Smooth muscle cell (in vitro differentiated cells): ENCODE measurements at regions not wholly inside any gene's neighbourhood (a gene's known extent, or its start where the extent isn't known, plus 50 kb on each side); places are given as distances from the start of the nearest gene placed in this dataset.

Source experiments
- DNase-seq: peaks from one replicate; lab custom pipeline; 2025; ENCODE audit not compliant: unreplicated experiment; lab: John Stamatoyannopoulos, UW
- H2AFZ ChIP-seq: fragments of 200-600 bp; sonication (generic); 2 replicates; pipeline ENCODE4 v1.6.0; 2016; ENCODE audit warnings: antibody characterized with exemption, low read depth, mild to moderate bottlenecking
- H3F3A ChIP-seq: fragments of 200-600 bp; sonication (generic); 2 replicates; pipeline ENCODE4 v1.6.0; 2017; ENCODE audit warnings: antibody characterized with exemption, low read depth
- H3K27ac ChIP-seq: fragments of 200-600 bp; sonication (generic); 2 replicates; pipeline ENCODE4 v1.5.1; 2016; ENCODE audit warnings: low read depth, mild to moderate bottlenecking
- H3K27me3 ChIP-seq: fragments of 200-600 bp; sonication (generic); 2 replicates; pipeline ENCODE4 v1.6.1; 2016; ENCODE audit warnings: low read depth, mild to moderate bottlenecking
- H3K36me3 ChIP-seq: fragments of 200-600 bp; sonication (generic); 2 replicates; pipeline ENCODE4 v1.5.1; 2016; ENCODE audit warnings: low read depth
- H3K4me1 ChIP-seq: fragments of 200-600 bp; sonication (generic); 2 replicates; pipeline ENCODE4 v1.5.1; 2016; ENCODE audit warnings: low read depth
- H3K4me2 ChIP-seq: fragments of 200-600 bp; sonication (generic); 2 replicates; pipeline ENCODE4 v1.6.0; 2016; ENCODE audit warnings: mild to moderate bottlenecking
- H3K4me3 ChIP-seq: fragments of 200-600 bp; sonication (generic); 2 replicates; pipeline ENCODE4 v1.5.1; 2016; ENCODE audit warnings: mild to moderate bottlenecking
- H3K79me2 ChIP-seq: fragments of 200-600 bp; sonication (generic); 2 replicates; pipeline ENCODE4 v1.6.0; 2016; ENCODE audit warnings: low read depth, mild to moderate bottlenecking
- H3K9ac ChIP-seq: fragments of 200-600 bp; sonication (generic); 2 replicates; pipeline ENCODE4 v1.6.0; 2016; ENCODE audit warnings: low read depth
- H3K9me3 ChIP-seq: fragments of 200-600 bp; sonication (generic); replicated peaks from 2 replicates; pipeline ENCODE4 v1.5.1; 2016; ENCODE audit warnings: low read depth
- H4K20me1 ChIP-seq: fragments of 200-600 bp; sonication (generic); 2 replicates; pipeline ENCODE4 v1.6.0; 2016; ENCODE audit warnings: low read depth
- CTCF ChIP-seq: fragments of 200-600 bp; sonication (generic); IDR thresholded peaks from 2 replicates; pipeline ENCODE4 v1.5.1; 2017; ENCODE audit warnings: borderline replicate concordance, mild to moderate bottlenecking, antibody characterized with exemption; ENCODE audit not compliant: insufficient read depth, poor library complexity, severe bottlenecking
- WGBS: methylation state at CpG from one replicate; pipeline ENCODE4 v1.1.7; 2016; ENCODE audit warnings: low lambda C conversion rate; 5-methylcytosine and 5-hydroxymethylcytosine counted together

GRCh38 chr20:16804793-16805187, 56.6 kb downstream of the OTOR start:
- Histone ChIP-seq H3K27me3 (peaks cover 22% of the 10 kb centered on the region), H3K4me2 (no peak overlapping the region), H4K20me1 (no peaks in the 10 kb centered on the region), H3K27ac (no peak overlapping the region), H3K4me3 (no peak overlapping the region), H3K79me2 (no peaks in the 10 kb centered on the region), H3K9me3 (no peaks in the 10 kb centered on the region), H3F3A (no peaks in the 10 kb centered on the region), H3K36me3 (no peaks in the 10 kb centered on the region), H3K4me1 (no peaks in the 10 kb centered on the region), H3K9ac (no peak overlapping the region), H2AFZ (no peak overlapping the region)
- 55% methylated on average over 6 of the region's 6 CpGs for WGBS
- DNase-seq, result no peak
- no peak for TF ChIP-seq CTCF

GRCh38 chr20:16806061-16806460, 57.9 kb downstream of the OTOR start:
- 60% methylated on average over 6 of the region's 6 CpGs for WGBS
- peaks cover 17% of the 10 kb centered on the region for H3K27me3 ChIP-seq
- TF ChIP-seq CTCF, result no peak

GRCh38 chr20:16806886-16807285, 58.7 kb downstream of the OTOR start:
- Histone ChIP-seq H3K4me1 (no peaks in the 10 kb centered on the region), H3K4me2 (no peak overlapping the region), H3K27me3 (peaks cover 17% of the 10 kb centered on the region), H3K9me3 (no peaks in the 10 kb centered on the region), H4K20me1 (no peaks in the 10 kb centered on the region), H2AFZ (no peak overlapping the region), H3K79me2 (no peaks in the 10 kb centered on the region), H3K4me3 (no peak overlapping the region), H3F3A (no peaks in the 10 kb centered on the region), H3K27ac (no peak overlapping the region), H3K9ac (no peak overlapping the region), H3K36me3 (no peaks in the 10 kb centered on the region)
- TF ChIP-seq CTCF, result no peak
- DNase-seq, result no peak
- WGBS, result 53% methylated on average over 7 of the region's 7 CpGs

More at GRCh38 chr20:16806061-16806460, 57.9 kb downstream of the OTOR start:
- no peaks in the 10 kb centered on the region for H4K20me1 ChIP-seq
- H3K4me2 ChIP-seq, result no peak overlapping the region
- no peaks in the 10 kb centered on the region for H3K4me1 ChIP-seq
- H3K9me3 ChIP-seq, result no peaks in the 10 kb centered on the region
- no peak overlapping the region for H3K4me3 ChIP-seq
- H2AFZ ChIP-seq, result no peak overlapping the region
- H3K27ac ChIP-seq, result no peak overlapping the region
- H3K36me3 ChIP-seq, result no peaks in the 10 kb centered on the region
- no peaks in the 10 kb centered on the region for H3K79me2 ChIP-seq
- no peak overlapping the region for H3K9ac ChIP-seq
- no peaks in the 10 kb centered on the region for H3F3A ChIP-seq
- no peak for DNase-seq

GRCh38 chr20:16808796-16809195, 60.6 kb downstream of the OTOR start:
- no peaks in the 10 kb centered on the region for H3K4me1 ChIP-seq
- TF ChIP-seq CTCF, result no peak
- 87% methylated on average over 4 of the region's 4 CpGs for WGBS

More at GRCh38 chr20:16808796-16809195, 60.6 kb downstream of the OTOR start:
- H3K4me3 ChIP-seq, result no peak overlapping the region
- H3K9ac ChIP-seq, result no peak overlapping the region
- H3K36me3 ChIP-seq, result no peaks in the 10 kb centered on the region
- H3K9me3 ChIP-seq, result no peaks in the 10 kb centered on the region
- H4K20me1 ChIP-seq, result no peaks in the 10 kb centered on the region
- no peaks in the 10 kb centered on the region for H3K79me2 ChIP-seq
- H3K4me2 ChIP-seq, result no peak overlapping the region
- no peak for DNase-seq
- no peaks in the 10 kb centered on the region for H3F3A ChIP-seq
- no peak overlapping the region for H3K27ac ChIP-seq
- peaks cover 14% of the 10 kb centered on the region for H3K27me3 ChIP-seq
- no peak overlapping the region for H2AFZ ChIP-seq
